GM12875 (cell line): ENCODE measurements at regions not wholly inside any gene's neighbourhood (a gene's known extent, or its start where the extent isn't known, plus 50 kb on each side); places are given as distances from the start of the nearest gene placed in this dataset.
"Not testable (repeated sequence)": the region's sequence is repeated elsewhere in the genome, so short reads cannot be mapped to it uniquely, and the experiment has no call there.

Experiments
- H3K4me3 ChIP-seq: one replicate; pipeline ENCODE4 v1.5.1; 2011; ENCODE audit warnings: low read depth, low read length, control low read depth
- TF ChIP-seq, protein P1 (sequence below): IDR thresholded peaks from 2 replicates; pipeline ENCODE4 v1.5.1; 2011; ENCODE audit warnings: low read depth, mild to moderate bottlenecking, control low read depth, inconsistent platforms, low read length, moderate library complexity, borderline replicate concordance; ENCODE audit not compliant: insufficient read depth

DNA sequence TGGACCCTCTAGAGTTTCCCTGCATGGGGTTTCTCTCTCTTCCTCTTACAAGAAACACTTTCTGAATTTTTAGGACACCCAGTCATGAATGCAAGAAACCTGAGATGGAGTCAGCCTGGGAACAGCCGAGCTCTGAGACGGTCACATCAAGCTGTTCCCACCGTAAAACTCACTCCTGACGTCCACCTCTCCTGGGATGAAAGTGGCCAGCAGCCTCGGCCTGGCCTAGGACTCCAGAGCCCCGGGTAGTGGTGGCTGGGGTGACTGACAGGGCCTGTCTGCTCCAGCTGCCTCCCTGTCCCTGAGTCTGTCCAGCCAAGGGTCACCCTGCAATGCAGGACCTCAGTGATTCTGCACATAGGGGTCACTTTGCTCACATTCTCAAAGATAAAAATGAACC is 217.8 kb downstream of the SHOX start:
- TF ChIP-seq, protein P1, sequence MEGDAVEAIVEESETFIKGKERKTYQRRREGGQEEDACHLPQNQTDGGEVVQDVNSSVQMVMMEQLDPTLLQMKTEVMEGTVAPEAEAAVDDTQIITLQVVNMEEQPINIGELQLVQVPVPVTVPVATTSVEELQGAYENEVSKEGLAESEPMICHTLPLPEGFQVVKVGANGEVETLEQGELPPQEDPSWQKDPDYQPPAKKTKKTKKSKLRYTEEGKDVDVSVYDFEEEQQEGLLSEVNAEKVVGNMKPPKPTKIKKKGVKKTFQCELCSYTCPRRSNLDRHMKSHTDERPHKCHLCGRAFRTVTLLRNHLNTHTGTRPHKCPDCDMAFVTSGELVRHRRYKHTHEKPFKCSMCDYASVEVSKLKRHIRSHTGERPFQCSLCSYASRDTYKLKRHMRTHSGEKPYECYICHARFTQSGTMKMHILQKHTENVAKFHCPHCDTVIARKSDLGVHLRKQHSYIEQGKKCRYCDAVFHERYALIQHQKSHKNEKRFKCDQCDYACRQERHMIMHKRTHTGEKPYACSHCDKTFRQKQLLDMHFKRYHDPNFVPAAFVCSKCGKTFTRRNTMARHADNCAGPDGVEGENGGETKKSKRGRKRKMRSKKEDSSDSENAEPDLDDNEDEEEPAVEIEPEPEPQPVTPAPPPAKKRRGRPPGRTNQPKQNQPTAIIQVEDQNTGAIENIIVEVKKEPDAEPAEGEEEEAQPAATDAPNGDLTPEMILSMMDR: no peak
- no peak overlapping the region for H3K4me3 ChIP-seq

DNA sequence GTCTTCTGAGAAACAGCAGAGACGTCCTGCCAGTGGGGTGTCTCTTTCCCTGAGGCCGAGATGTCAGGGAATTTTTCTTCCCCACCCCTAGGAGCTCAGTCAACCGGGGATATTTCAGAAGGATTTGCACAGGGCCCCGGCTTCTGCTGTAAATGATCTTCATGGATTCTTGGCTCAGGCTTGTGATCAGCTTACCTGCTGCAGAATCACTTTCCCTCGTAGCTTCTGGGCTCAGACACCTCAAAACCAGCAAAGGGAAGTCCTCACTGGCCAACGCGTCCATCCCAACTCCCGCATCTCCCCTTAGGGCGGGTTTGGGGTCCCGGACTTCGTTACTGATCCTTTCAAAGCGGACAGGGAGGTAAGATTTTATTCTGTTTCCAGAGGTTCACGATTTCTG is 212.7 kb downstream of the SHOX start:
- H3K4me3 ChIP-seq: no peak overlapping the region
- TF ChIP-seq, protein P1: no peak

DNA sequence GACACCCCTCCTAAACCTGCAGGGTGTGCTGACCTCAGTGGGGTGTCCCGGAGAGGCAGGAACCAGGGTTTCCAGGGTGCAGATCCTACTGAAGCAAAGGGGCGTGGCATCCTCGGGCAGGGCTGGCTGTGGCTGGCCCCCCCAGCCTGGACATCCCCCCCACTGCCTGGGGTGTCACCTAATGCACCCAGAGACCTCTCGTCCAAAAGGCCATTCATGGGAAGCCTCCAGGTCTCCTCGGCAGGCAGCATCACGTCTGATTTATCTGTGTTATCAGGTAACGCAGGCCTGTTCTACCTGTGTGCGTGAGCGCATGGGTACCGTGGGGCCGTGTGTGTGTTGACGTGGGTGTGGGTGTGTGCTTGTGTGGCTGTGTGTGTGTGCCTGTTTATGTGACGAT is 210.0 kb downstream of the SHOX start:
- H3K4me3 ChIP-seq: no peak overlapping the region
- TF ChIP-seq, protein P1: no peak

DNA sequence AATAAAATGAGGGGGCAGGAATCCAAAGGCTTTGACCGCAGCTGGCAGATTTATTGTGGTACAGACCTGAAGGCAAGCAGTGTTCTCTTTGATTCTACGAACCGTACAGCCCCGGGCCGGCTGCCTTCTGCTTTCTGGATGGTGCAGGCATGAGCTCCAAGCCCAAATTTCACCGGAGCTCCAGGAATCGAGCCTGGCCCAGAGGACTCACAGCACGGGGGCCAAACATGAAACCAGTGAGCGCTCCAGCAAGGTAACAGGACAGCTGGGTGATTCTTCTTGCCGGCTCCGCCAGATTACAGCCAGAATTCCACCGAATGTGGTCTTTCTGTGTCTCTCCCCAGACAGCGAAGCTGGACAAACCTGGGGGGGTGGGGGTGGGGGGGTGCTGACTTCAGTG is 208.1 kb downstream of the SHOX start:
- not testable (repeated sequence) for H3K4me3 ChIP-seq

DNA sequence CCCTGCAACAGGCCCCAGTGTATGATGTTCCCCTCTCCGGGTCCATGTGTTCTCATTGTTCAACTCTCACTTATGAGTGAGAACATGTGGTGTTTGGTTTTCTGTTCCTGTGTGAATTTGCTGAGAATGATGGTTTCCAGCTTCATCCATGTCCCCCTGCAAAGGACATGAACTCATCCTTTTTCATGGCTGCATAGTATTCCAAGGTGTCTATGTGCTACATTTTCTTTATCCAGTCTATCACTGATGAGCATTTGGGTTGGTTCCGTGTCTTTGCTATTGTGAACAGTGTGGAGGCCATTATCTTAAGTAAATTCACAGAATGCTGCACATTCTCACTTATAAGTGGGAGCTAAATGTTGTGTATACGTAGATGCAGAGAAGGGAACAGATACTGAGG is 205.3 kb downstream of the SHOX start:
- H3K4me3 ChIP-seq: not testable (repeated sequence)

DNA sequence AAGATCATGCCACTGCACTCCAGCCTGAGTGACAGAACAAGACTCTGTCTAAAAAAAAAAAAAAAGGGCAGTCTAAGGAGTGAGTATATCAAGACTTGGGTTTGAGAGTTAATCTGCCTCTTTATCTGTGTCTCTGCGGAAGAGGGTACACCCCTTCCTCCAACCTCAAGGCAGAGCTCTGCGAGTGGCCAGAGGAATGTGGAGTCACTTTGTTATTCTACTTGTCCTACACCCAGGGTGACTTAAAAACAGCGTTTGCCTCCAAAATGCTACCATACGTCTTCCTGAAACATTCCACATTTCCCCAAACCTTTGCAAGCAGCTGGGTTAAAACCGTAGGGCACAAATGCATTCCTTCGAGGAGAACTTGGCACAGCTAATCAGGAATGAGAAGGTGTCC is 199.9 kb downstream of the SHOX start:
- TF ChIP-seq, protein P1: no peak
- no peak overlapping the region for H3K4me3 ChIP-seq

DNA sequence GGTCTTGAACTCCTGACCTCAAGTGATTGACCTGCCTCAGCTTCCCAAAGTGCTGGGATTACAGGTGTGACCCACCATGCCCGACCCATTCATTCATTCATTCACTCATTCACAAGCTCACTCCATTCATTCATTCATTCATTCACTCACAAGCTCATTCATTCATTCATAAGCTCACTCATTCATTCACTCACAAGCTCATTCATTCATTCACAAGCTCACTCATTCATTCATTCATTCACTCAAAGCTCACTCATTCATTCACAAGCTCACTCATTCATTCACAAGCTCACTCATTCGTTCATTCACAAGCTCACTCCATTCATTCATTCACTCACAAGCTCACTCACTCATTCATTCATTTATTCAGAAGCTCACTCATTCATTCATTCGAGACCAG is 198.6 kb downstream of the SHOX start:
- TF ChIP-seq, protein P1: no peak
- no peak overlapping the region for H3K4me3 ChIP-seq

DNA sequence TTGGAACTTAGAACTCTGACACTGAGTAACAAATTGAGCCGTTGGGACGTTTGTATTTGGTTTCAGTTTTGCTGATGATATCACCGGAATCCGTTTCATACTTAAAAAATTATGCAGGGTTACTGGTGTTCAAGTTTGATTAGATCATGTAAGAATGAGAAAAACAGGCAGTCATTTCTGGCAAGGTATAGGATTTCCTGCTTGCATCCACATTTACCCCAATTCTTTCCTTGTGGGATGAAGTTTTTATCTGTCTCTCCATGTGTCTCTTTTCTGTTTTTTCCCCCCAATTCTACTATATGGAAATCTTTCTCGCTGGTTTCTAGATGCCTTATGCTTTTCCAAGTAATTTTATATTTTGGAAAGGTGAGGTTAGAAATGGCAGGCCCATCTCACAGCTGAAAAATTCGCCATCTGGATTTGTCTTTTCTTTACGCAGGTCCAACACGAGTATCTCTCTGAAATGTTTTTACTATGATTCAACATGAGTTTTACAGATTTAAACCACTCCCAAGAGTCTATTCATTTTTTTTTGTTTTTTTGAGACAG is 197.9 kb downstream of the SHOX start:
- TF ChIP-seq, protein P1: no peak
- H3K4me3 ChIP-seq: no peak overlapping the region
